ENCODE measurements at regions not wholly inside any gene's neighbourhood (a gene's known extent, or its start where the extent isn't known, plus 50 kb on each side); places are given as distances from the start of the nearest gene placed in this dataset.
"Not testable (repeated sequence)": the region's sequence is repeated elsewhere in the genome, so short reads cannot be mapped to it uniquely, and the experiment has no call there.

GRCh38 chr6:167392631-167393316 lies 67.9 kb downstream of the TTLL2 start:
- no peak for DNase-seq

GRCh38 chr6:167393731-167394130 lies 68.8 kb downstream of the TTLL2 start:
- DNase-seq = no peak

- no peak for DNase-seq
These were observed 69.5 kb downstream of the TTLL2 start for GRCh38 chr6:167394339-167394738.

- no peak for DNase-seq
These were observed 69.9 kb downstream of the TTLL2 start for GRCh38 chr6:167394820-167395219.

GRCh38 chr6:167396068-167396658 lies 71.3 kb downstream of the TTLL2 start:
- DNase-seq = peak; percentile 33

- DNase-seq = no peak
These were observed 72.0 kb downstream of the TTLL2 start for GRCh38 chr6:167396659-167397490.

- DNase-seq = no peak
These were observed 72.8 kb downstream of the TTLL2 start for GRCh38 chr6:167397712-167398111.

- DNase-seq = no peak
These were observed 73.5 kb downstream of the TTLL2 start for GRCh38 chr6:167398214-167399050.

- DNase-seq = no peak
These were observed 74.1 kb downstream of the TTLL2 start for GRCh38 chr6:167399051-167399387.

- no peak for DNase-seq
These were observed 74.7 kb downstream of the TTLL2 start for GRCh38 chr6:167399599-167399998.

- DNase-seq = no peak
These were observed 75.7 kb downstream of the TTLL2 start for GRCh38 chr6:167400482-167401138.

- peak; percentile 70 for DNase-seq
These were observed 76.8 kb downstream of the TTLL2 start for GRCh38 chr6:167401525-167402194.

- DNase-seq = no peak
These were observed 77.4 kb downstream of the TTLL2 start for GRCh38 chr6:167402195-167402686.

- DNase-seq = no peak
These were observed 78.5 kb downstream of the TTLL2 start for GRCh38 chr6:167403427-167403826.

GRCh38 chr6:167404385-167405049 lies 79.6 kb downstream of the TTLL2 start:
- no peak for DNase-seq

GRCh38 chr6:167405778-167406532 lies 81.1 kb downstream of the TTLL2 start:
- DNase-seq = no peak

GRCh38 chr6:167406533-167407238 lies 81.8 kb downstream of the TTLL2 start:
- not testable (repeated sequence) for DNase-seq

GRCh38 chr6:167407239-167408064 lies 82.6 kb downstream of the TTLL2 start:
- DNase-seq = no peak
